ENCODE measurements at regions not wholly inside any gene's neighbourhood (a gene's known extent, or its start where the extent isn't known, plus 50 kb on each side); places are given as distances from the start of the nearest gene placed in this dataset.

DNA sequence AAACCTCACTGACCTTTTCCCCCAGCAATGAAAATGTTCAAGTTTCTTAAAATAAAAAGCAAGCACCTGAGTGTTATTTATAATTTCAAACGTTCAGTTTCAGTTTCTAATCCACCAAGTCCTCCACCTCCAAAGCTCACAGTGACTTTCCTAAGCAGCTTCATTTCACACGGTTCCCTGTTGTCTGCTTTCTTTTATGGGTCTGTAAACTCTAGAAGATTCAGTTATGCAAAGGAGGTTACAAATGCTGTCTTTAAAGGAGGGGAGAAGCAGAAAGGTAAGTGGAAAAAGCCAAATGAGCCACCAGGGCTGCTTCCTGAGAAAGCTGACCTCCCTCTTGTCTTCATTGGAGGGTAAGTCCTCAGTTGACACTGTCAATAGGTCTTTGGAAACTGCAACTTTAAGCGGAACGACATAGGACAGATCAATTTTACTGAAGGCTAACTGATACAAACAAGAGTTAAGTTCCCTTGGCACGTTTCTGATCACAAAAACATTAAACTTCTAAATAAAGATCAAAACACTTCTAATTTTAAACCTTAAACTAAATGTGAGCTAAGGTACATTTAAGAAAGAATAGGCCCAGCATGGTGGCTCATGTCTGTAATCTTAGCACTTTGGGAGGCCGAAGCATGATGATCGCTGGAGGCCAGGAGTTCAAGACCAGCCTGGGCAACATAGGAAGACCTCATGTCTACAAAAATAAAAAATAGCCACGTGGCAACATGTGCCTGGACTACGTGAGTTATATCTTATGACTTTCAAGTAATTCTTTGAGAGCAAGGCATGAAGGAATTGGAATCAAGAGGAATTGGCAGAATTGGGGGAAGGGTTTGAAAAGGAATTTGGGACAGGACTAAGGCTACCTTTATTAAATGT lies 151.9 kb upstream of the UBE2E1 start:
- TF ChIP-seq, protein P1, sequence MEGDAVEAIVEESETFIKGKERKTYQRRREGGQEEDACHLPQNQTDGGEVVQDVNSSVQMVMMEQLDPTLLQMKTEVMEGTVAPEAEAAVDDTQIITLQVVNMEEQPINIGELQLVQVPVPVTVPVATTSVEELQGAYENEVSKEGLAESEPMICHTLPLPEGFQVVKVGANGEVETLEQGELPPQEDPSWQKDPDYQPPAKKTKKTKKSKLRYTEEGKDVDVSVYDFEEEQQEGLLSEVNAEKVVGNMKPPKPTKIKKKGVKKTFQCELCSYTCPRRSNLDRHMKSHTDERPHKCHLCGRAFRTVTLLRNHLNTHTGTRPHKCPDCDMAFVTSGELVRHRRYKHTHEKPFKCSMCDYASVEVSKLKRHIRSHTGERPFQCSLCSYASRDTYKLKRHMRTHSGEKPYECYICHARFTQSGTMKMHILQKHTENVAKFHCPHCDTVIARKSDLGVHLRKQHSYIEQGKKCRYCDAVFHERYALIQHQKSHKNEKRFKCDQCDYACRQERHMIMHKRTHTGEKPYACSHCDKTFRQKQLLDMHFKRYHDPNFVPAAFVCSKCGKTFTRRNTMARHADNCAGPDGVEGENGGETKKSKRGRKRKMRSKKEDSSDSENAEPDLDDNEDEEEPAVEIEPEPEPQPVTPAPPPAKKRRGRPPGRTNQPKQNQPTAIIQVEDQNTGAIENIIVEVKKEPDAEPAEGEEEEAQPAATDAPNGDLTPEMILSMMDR (conservative IDR thresholded peaks at IDR 0.05), result no peak
- H3K4me1 Mint-ChIP-seq, result peaks cover 2% of the 10 kb centered on the region
- peaks cover 11% of the 10 kb centered on the region for H3K9me3 ChIP-seq (ENCODE audit: control insufficient read depth, low read length)
- H3K36me3 Mint-ChIP-seq (ENCODE audit: low read depth), result no peaks in the 10 kb centered on the region
- WGBS, 2 experiments (ENCODE audit: insufficient coverage in 1 of 2, insufficient read length in 1 of 2), result 76 to 77% methylated on average over 9 of the region's 9 CpGs
- no peak overlapping the region for H3K4me3 Mint-ChIP-seq
- no peaks in the 10 kb centered on the region for H3K36me3 ChIP-seq (ENCODE audit: control insufficient read depth, insufficient read depth, low read length)
- no peaks in the 10 kb centered on the region for H3K4me1 ChIP-seq (ENCODE audit: control insufficient read depth, insufficient read depth, low read length)
- H3K9me3 Mint-ChIP-seq, result peaks cover 17% of the 10 kb centered on the region
- DNase-seq, result no peak
- H3K27me3 Mint-ChIP-seq (ENCODE audit: insufficient read depth), result no peaks in the 10 kb centered on the region
- H3K27ac Mint-ChIP-seq, result no peak overlapping the region
- no peaks in the 10 kb centered on the region for H3K27me3 ChIP-seq (ENCODE audit: control insufficient read depth, insufficient read depth, low read length, poor library complexity, severe bottlenecking)
- no peak overlapping the region for H3K4me3 ChIP-seq (ENCODE audit: low read length)
- H3K9ac ChIP-seq (ENCODE audit: extremely low read depth, low read length, poor library complexity, severe bottlenecking), result no peak overlapping the region
- H3K27ac ChIP-seq (ENCODE audit: low read depth, low read length), result no peak overlapping the region

GRCh38 chr3:23654571-23654970 lies 151.2 kb upstream of the UBE2E1 start:
- Mint-ChIP-seq H3K4me3 (no peak overlapping the region), H3K4me1 (peaks cover 2% of the 10 kb centered on the region), H3K36me3 (ENCODE audit: low read depth) (no peaks in the 10 kb centered on the region), H3K27me3 (ENCODE audit: insufficient read depth) (no peaks in the 10 kb centered on the region), H3K27ac (no peak overlapping the region), H3K9me3 (peaks cover 17% of the 10 kb centered on the region)
- no peak overlapping the region for H3K9ac ChIP-seq (ENCODE audit: extremely low read depth, low read length, poor library complexity, severe bottlenecking)
- no peak overlapping the region for H3K4me3 ChIP-seq (ENCODE audit: low read length)
- WGBS, 2 experiments (ENCODE audit: insufficient coverage in 1 of 2, insufficient read length in 1 of 2), result 90 to 94% methylated on average over 3 of the region's 3 CpGs
- no peak overlapping the region for H3K27ac ChIP-seq (ENCODE audit: low read depth, low read length)
- H3K9me3 ChIP-seq (ENCODE audit: control insufficient read depth, low read length), result peaks cover 11% of the 10 kb centered on the region
- DNase-seq, result no peak
- no peaks in the 10 kb centered on the region for H3K4me1 ChIP-seq (ENCODE audit: control insufficient read depth, insufficient read depth, low read length)
- H3K27me3 ChIP-seq (ENCODE audit: control insufficient read depth, insufficient read depth, low read length, poor library complexity, severe bottlenecking), result no peaks in the 10 kb centered on the region
- no peaks in the 10 kb centered on the region for H3K36me3 ChIP-seq (ENCODE audit: control insufficient read depth, insufficient read depth, low read length)
- TF ChIP-seq, protein P1 (conservative IDR thresholded peaks at IDR 0.05), result no peak

DNA sequence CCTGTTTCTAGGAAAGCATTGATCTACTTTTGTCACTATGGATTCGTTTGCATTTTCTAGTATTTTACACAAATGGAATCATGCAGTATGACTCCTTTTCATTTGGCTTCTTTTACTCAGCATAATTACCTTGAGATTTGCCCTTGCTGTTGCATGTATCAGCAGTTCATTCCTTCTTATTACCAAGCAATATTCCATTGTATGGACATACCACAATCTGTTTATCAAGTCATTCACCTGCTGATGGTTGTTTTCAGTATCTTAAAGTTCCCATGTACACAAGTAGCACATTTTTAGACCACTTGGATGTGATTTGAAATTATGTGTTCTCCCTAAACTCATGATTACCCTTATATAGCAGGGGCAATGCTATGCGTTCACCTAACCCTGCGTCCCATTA lies 150.0 kb upstream of the UBE2E1 start:
- 89 to 93% methylated on average over 1 to 3 of the region's 3 CpGs for WGBS, 2 experiments (ENCODE audit: insufficient coverage in 1 of 2, insufficient read length in 1 of 2)

More for the DNA sequence above, 150.0 kb upstream of the UBE2E1 start:
- Histone ChIP-seq H3K27me3 (ENCODE audit: control insufficient read depth, insufficient read depth, low read length, poor library complexity, severe bottlenecking) (no peaks in the 10 kb centered on the region), H3K9ac (ENCODE audit: extremely low read depth, low read length, poor library complexity, severe bottlenecking) (no peak overlapping the region), H3K9me3 (ENCODE audit: control insufficient read depth, low read length) (peaks cover 11% of the 10 kb centered on the region), H3K27ac (ENCODE audit: low read depth, low read length) (no peak overlapping the region), H3K36me3 (ENCODE audit: control insufficient read depth, insufficient read depth, low read length) (no peaks in the 10 kb centered on the region), H3K4me3 (ENCODE audit: low read length) (no peak overlapping the region), H3K4me1 (ENCODE audit: control insufficient read depth, insufficient read depth, low read length) (no peaks in the 10 kb centered on the region)
- no peaks in the 10 kb centered on the region for H3K4me1 Mint-ChIP-seq
- no peak overlapping the region for H3K27ac Mint-ChIP-seq
- peaks cover 17% of the 10 kb centered on the region for H3K9me3 Mint-ChIP-seq
- TF ChIP-seq, protein P1 (conservative IDR thresholded peaks at IDR 0.05), result no peak
- no peak for DNase-seq
- H3K4me3 Mint-ChIP-seq, result no peak overlapping the region
- no peaks in the 10 kb centered on the region for H3K27me3 Mint-ChIP-seq (ENCODE audit: insufficient read depth)
- no peaks in the 10 kb centered on the region for H3K36me3 Mint-ChIP-seq (ENCODE audit: low read depth)
